Superior temporal gyrus (tissue), 1 donor: ENCODE measurements at regions not wholly inside any gene's neighbourhood (a gene's known extent, or its start where the extent isn't known, plus 50 kb on each side); places are given as distances from the start of the nearest gene placed in this dataset.
"Not testable (repeated sequence)": the region's sequence is repeated elsewhere in the genome, so short reads cannot be mapped to it uniquely, and the experiment has no call there.

Source experiments
- DNase-seq: peaks from one replicate; pipeline ENCODE4 v3.0.0-alpha.2; 2016; ENCODE audit errors: extremely low spot score

DNA sequence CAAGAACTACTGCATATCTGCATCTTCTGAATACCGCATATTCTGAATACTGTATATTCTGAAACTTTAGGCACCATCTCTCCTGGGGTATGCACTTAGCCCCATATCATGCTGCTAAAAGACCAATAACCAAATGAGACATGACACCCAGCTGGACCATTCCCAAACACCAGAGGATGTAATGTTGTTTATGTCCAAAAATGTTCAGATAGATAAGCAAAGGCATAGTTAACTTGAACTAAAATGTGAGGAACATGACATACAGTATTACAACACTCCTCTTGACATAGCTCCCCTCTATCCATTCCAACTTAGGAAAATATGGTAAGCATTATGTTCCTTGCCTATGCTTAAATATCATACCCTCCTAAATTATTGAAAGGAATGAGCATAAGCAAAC lies 127.3 kb downstream of the TENT5A start:
- no peak for DNase-seq

DNA sequence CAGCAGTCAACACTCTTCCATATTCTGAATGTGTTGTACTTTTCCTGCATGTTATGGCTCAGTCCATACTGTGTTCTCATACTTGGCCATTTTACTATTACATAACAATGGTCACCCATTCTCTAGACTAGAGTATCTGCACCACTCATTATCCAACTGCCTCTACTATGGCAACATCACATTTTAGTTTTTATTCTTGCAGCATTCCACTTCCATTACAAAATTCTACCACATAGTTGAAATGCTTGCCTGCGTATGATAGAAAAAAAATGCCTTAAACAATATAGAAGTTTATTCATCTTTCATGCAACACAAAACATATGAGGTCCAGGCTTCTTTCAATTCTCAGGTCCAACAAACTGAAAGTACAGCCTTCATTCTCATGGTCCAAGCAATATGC lies 128.0 kb downstream of the TENT5A start:
- DNase-seq = no peak

DNA sequence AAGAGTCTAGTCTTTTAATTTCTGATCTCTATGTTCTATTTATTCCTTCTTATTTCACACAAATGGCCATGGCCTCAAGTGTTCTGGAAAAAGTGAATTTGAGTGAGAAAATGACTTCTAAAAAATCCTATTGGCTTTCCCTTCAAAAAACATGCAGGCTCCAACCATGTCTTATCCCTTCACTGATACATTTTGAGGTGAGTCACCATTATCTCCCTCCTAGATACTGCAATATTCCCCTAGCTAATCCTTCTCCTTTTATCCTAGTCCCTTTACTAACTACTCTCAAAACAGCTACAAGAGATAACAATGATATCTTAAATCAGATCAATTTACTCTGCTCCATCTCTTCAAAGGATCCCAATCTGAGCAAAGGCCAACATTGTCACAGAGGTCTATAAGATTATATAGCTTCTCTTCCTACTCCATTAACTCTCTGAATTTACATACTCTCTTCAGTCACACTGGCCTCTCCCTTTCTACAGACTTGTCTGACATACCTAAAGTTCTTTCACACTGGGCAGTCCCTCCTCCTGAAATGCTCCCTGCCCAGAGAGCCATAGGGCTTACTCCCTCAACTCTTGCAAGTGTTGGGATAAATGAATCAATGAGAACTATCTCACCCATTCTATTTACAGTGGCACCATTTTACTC lies 129.2 kb downstream of the TENT5A start:
- no peak for DNase-seq

DNA sequence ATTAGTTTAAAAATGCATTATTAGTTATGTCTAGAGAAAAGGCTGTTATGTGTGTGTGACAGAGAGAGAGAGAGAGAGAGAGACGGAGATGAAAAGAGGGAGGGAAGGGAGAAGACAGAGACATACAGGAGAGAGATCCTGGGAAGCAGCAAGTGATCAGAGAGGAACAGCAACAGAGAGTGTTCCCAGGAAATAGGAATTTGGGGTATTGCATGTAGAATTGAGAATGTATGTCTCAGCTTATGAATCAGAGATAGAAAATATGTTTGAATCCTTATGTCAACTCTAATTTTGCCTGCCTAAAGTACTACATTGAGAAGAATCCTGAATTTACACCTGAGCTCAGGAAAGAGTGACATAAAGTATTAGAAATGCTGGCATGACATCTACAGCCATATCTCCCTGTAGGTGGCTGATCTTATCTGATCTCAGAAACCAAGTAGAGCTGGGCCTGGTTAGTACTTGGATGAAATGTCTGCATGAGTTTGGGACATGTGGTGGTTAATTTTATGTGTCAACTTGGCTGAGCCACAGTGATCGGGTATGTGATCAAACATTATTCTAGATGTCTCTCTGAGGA lies 130.6 kb downstream of the TENT5A start:
- DNase-seq = no peak

DNA sequence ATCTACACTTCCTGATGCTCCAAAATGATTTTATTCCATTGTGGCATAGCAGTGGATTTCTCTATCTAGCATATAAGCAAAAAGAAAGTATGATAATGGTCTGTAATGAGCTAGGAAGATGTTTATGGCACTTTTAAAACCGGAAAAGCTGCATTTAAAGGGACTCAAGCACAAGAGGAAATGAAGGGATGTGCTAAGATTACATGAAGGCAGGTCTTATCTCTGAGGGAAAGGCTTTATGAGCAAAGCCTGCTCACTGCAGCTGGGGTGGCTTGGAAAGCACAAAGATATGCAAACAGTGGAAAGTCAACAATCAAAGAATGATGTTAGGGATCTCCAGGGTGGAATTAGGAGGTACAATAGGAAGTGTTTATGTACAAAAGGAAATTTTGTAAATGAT lies 138.2 kb downstream of the TENT5A start:
- no peak for DNase-seq

DNA sequence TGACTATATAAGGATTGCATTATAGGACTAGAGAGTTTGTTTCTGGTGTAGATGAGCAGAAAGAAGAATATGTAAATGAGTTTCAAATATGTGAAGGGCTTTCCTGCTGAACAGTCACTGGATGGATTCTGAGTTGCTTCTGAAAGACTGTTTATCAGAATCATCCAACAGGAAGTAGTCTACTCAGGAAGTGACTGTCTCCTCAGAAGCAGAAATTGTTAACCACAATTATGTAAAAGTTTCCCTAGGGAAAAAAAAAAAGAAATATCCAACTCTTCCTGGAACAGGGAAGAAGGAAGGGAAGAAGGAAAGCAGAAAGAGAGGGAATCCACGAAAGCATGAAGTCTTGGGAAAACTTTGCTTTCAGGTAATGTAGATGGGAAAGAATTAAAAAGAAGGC lies 138.9 kb downstream of the TENT5A start:
- no peak for DNase-seq

DNA sequence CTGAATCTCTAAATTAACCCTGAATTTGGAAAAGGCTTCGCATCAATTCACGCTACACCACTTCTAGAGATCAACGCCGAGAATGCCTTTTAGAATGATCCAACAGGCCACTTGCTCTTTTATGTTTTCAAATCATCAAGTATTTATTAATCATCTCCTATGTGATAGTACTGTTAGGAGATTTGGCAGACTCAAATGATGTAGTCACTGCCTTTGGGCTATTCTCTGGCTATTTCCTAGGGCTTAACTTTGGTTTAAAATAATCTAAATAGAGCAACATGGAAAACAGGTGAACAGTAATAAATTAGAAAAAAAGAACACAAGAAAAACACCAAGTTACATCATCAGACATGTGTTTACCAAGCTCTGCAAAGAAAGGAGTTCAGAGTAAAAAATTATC lies 140.3 kb downstream of the TENT5A start:
- no peak for DNase-seq

DNA sequence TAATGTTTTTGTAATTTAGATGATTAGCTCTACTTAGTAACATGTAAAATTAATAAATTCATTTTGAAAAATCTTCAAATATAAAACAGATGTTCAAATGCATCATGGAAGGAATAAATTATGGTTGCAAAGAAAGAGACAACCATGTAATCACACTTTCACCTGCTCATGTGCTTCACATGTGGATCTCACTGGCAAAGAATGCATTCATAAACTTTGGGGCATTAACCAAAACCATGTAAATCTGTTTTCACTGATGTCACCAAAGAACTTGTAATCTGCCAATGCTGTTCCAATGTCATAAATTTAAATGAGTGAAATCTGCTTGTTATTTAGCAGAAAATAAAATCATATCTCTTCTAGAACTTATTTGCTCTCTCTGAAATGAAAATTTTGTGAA lies 142.7 kb downstream of the TENT5A start:
- DNase-seq = no peak

DNA sequence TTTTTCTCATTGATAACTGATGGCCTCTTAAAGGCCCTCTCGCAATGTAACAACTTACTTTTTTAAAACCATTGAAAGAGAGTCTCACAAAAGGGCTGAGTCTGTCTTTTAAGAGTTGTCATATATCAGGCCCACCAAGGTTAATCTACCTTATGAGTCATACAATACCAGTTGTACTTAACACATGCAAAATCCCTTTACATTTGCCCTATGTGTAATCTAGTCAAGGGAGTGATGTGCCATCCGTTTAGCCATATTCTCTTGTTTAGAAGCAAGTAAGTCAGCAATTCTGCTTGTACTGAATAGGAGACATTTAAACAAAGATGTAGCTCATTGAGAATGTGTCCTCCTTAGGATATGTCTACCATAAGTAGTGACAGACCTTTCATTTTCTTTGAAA lies 143.7 kb downstream of the TENT5A start:
- DNase-seq = no peak

DNA sequence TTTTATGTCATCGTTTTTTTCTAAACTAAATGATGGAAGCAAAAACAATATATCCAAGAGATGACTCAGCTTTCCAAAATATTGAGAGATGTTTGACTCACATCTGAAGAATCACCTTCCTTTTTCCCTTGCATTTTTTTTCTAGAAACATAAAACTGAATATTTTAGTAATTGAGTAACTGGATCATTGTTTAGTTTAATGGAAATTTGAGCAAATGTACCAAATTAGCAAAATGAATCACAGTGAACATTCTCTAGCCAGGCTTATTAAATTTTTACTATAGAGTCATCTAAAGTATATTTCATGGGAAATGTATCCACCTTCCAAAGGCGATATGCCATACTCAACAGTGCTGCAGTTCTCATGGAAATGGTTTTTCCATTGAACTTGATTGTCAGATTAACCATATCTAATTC lies 145.5 kb downstream of the TENT5A start:
- no peak for DNase-seq

DNA sequence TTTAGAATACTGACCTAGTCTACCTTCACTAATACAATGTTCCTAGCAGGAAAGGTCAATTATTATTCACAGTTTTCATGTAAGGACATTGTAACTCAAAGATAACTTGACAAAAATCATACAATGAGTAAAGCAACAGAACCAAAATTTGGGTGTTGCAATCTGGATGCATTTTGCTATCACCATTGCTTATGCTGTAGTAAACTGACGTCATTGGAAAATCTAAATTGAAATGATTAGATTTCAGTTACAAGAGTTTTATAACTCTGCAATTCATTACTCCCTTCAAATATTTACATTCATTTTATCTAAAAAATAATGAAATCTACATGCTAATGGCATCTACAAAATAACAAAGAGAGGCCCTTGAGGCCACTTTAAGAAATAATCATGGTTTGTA lies 147.0 kb downstream of the TENT5A start:
- DNase-seq = no peak

DNA sequence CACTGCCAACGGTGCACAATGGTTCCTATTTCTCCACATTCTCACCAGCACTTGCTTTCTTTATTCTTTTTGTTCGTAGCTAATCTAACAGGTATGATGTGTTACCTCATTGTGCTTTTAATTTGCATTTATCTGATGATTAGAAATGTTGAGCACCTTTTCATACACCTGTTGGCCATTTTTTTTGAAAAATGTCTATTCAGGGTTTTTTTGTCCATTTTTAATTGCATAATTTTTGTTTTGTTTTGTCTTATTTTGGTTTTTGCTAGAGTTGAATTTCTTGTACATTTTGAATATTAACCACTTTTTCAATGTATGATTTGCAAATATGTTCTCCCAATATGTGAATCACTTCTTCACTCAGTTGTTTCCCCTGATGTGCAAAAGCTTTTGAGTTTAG lies 150.6 kb downstream of the TENT5A start:
- DNase-seq = no peak

DNA sequence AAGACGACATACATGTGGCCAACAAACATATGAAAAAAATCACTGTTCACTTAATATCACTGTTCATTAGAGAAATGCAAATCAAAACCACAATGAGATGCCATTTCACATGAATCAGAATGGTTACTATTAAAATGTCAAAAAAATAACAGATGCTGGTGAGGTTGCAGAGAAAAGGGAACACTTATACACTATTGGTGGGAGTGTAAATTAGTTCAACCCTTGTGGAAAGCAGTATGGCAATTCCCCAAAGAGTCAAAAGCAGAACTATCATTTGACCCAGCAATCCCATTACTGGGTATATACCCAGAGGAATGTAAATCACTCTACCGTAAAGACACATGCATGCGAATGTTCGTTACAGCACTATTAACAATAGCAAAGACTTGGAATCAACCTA lies 152.0 kb downstream of the TENT5A start:
- DNase-seq = not testable (repeated sequence)

DNA sequence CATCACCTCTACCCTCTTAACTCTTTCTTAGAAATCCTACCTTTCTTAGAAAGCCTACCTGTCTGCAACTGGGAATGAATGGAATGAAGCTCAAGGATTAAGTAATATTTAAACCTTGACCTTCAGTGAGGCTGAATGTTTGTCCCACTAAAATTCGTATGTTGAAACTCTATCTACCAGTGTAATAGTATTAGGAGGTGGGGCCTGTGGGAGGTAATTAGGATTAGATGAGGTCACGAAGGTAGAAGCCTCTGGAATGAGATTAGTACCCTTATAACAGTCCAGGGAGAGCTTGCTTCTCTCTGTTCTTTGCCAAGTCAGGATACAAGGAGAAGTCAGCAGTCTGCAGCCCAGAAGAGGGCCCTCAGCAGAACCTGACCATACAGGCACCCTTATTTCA lies 158.0 kb downstream of the TENT5A start:
- DNase-seq = no peak

DNA sequence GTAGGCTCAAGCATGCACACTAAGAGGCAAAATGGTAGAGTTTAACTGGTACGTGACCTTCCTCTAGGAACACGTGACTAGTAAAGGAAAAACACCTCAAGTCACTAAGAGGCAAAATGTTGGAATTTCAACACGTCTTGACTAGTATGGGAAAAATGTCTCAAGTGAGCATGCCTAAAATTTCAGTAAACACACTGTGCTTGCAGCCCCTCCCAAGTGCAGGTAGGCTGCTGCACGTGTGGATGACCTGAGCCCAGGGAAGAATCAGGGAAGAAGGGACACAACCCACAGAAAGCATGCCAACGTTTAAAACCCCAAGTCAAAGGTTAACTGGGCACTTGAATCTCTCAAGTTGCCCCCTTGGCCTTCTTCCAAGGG lies 162.2 kb downstream of the TENT5A start:
- no peak for DNase-seq

DNA sequence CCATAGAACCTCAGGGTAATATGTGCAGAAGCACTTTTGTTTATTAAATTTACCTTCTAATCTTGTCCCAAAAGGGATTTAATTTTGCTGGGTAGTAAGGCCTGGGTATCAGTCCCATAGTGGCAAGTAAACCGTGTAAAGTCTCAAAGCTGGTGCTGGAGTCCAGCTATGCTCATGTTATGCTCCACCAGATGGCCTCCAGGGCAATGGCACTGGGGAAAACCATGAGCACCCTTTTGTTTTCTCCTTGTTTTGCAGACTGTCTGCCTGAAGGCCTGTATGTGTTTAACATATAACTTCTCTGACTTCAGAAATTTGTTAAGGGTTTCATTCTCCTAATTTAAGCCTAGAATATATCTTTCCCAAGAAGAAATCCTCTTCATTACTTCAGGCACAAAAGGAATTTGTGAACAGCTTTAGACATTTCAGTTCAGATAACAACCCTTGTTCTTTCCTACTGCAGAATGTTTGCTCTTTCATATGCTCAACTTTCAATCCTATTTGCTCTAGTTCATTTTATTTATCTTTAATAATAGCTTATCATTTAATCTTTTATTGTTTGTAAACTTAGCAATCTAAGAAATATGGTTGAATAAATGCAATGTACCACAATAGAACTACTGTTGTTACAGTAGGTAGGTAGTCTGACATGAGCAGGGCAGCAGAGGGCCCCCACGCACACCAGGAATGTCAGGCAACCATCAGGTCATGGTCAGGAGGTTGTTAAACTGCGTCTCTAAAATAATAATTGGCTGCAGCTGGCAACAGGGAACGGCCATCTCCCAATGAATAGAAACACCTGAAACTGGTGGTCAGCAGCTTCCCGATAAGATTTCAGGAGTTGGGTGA lies 162.8 kb downstream of the TENT5A start:
- DNase-seq = no peak

DNA sequence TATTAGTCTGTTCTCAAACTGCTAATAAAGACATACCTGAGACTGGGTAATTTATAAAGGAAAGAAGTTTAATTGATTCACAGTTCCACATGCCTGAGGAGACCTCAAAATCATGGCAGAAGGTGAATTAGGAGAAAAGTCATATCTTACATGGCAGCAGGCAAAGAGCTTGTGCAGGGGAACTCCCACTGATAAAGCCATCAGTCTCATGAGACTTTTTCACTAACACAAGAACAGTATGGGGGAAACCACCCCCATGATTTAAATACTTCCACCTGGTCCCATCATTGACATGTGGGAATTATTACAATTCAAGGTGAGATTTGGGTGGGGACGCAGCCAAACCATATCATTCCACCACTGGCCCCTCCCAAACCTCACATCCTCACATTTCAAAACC lies 166.8 kb downstream of the TENT5A start:
- DNase-seq = not testable (repeated sequence)

DNA sequence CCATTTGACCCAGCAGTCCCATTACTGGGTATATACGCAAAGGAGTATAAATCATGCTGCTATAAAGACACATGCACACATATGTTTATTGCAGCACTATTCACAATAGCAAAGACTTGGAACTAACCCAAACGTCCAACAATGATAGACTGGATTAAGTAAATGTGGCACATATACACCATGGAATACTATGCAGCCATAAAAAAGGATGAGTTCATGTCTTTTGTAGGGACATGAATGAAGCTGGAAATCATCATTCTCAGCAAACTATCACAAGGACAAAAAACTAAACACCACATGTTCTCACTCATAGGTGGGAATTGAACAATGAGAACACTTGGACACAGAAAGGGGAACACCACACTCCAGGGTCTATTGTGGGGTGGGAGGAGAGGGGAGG lies 168.3 kb downstream of the TENT5A start:
- DNase-seq = not testable (repeated sequence)

DNA sequence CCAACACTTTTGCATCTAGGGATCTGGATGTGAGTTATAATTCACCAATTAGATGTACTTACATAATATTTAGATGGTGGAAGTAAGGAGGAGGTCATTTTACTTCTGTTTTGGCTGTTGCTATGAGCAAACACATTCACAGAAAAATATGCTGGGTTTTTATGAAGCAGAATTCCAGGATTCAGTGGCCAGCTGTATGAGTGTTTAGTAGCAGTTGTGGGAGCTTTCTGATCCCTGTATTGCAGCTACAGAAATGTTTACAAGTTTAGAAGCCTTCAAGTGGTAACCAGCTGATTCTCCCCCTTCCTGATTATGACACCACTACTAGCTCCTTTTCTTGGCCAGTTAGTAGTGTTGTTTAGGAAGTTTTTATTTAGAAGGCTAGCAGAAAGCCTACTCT lies 177.0 kb downstream of the TENT5A start:
- no peak for DNase-seq

DNA sequence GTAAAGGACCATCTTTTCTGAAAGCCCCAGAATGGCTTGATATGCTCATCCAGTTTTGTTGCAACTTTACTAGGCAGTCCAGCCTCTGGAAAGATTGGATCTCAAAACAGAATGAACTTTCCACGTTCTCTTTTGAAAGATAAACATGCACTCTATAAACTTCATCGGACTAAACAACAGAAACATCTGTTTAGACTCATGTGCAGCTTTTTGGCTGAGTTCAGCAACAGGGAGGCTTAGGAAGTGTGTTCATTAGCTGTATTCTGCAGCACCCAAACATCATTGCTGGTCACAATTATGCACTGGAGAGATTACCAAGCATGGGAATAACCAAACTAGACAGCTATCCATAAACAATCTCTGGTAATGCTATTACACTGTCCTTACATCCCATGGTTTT lies 180.5 kb downstream of the TENT5A start:
- DNase-seq = no peak

DNA sequence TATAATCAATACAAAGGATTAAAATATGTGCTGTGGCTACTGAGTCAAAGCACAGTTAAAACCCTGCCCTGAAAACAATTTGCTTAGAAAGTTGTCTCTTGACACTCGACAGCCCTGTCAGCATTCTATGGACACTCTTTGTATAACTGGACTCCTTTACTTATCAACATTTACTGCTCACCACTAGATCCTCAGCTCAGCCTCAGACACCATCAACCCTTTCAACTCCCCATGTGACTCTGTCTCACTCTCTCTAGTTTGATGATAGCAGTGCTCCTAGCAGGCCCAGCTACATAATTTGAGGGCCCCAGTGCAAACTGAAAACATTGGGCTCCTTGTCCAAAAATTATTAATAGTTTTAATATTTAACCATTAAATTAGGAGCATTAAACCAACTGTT lies 181.8 kb downstream of the TENT5A start:
- DNase-seq = no peak

DNA sequence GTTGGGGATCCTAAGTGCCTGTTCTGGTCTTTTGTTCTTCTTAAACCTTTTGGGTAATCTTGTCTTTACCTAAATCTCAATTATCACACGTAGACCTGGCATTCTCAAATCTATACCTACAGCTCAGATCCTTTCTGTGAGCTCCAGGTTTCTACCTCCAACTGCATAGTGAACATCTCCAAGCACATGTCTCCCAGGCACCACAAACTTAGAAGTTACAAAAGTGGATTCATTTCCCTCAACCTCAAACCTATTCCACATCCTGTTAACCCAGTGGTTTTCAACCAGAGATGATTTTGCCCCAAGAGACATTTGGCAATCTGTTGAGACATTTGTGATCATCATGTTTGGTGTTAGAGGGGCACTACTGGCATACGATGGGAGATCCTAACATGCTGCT lies 183.5 kb downstream of the TENT5A start:
- no peak for DNase-seq

DNA sequence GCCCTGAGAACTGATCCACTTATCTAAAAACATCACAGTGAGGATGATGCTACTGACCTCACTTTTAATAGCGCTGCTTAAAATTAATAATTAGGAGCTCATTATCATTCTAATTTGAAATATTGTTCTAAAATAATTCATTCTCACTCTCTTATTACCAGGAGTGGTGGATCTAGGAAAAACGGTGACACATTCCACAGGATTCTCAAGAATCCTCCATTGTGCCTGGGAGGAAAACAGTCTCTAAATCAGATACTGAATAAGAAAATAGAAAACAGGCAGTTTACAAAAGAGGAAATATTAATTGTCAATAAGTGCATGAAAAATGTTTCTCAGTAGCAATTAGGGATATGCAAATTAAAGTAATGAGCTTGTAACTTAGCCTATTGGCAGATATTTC lies 187.4 kb downstream of the TENT5A start:
- DNase-seq = no peak
